ENCODE measurements at regions not wholly inside any gene's neighbourhood (a gene's known extent, or its start where the extent isn't known, plus 50 kb on each side); places are given as distances from the start of the nearest gene placed in this dataset.

DNA sequence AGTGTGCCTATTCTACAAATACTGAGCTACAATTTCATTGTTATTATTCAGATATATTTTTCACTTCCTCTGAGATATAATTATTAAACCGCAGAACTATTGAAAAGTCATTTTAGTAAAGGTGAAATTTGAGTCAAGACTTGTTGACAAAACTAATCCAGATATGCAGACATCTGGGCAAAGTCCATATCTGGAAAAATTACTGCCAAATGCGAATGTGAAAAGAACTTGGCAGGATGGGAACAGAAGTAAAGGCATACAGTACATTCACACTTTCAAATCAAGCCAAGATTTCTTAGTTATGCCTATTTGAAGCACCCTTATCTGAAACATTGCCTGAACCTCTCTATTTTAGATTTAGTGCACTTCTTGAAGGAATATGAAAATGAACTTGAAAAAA lies 923.6 kb downstream of the CCDC85A start:
- DNase-seq (ENCODE audit: low read depth): no peak
- no peak for FAIRE-seq

DNA sequence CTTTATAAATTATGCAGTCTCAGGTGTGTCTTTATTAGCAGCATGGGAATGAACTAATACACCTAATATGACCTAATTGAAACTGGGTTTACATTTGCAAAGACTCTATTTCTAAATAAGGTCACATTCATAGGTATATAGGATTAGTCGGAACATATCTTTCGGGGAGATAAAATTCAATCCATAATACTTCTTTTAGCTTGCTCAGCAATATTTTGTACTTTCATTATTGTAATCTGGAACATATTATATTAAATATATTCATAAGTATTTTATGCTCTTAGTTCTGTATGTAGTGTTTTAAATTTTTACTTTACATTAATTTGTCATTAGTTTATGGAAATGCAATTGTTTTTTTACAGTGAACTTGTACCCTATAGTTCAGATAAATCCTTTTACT lies 927.7 kb downstream of the CCDC85A start:
- no peaks in the 10 kb centered on the region for H3K36me3 ChIP-seq (ENCODE audit: control insufficient read depth, insufficient read depth, low read length)
- TF ChIP-seq, protein P1, sequence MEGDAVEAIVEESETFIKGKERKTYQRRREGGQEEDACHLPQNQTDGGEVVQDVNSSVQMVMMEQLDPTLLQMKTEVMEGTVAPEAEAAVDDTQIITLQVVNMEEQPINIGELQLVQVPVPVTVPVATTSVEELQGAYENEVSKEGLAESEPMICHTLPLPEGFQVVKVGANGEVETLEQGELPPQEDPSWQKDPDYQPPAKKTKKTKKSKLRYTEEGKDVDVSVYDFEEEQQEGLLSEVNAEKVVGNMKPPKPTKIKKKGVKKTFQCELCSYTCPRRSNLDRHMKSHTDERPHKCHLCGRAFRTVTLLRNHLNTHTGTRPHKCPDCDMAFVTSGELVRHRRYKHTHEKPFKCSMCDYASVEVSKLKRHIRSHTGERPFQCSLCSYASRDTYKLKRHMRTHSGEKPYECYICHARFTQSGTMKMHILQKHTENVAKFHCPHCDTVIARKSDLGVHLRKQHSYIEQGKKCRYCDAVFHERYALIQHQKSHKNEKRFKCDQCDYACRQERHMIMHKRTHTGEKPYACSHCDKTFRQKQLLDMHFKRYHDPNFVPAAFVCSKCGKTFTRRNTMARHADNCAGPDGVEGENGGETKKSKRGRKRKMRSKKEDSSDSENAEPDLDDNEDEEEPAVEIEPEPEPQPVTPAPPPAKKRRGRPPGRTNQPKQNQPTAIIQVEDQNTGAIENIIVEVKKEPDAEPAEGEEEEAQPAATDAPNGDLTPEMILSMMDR (IDR thresholded peaks at IDR 0.05; ENCODE audit: insufficient read depth, low read length, severe bottlenecking): no peak
- no peak for FAIRE-seq
- H3K4me3 ChIP-seq (ENCODE audit: low read depth, low read length): no peak overlapping the region
- H3K27me3 ChIP-seq (ENCODE audit: control insufficient read depth, insufficient read depth, low read length): no peaks in the 10 kb centered on the region
- no peak for DNase-seq (ENCODE audit: low read depth)

More for the DNA sequence above, 923.6 kb downstream of the CCDC85A start:
- Histone ChIP-seq H3K36me3 (ENCODE audit: control insufficient read depth, insufficient read depth, low read length) (no peaks in the 10 kb centered on the region), H3K4me3 (ENCODE audit: low read depth, low read length) (no peak overlapping the region), H3K27me3 (ENCODE audit: control insufficient read depth, insufficient read depth, low read length) (no peaks in the 10 kb centered on the region)
- TF ChIP-seq, protein P1 (IDR thresholded peaks at IDR 0.05; ENCODE audit: insufficient read depth, low read length, severe bottlenecking): no peak

DNA sequence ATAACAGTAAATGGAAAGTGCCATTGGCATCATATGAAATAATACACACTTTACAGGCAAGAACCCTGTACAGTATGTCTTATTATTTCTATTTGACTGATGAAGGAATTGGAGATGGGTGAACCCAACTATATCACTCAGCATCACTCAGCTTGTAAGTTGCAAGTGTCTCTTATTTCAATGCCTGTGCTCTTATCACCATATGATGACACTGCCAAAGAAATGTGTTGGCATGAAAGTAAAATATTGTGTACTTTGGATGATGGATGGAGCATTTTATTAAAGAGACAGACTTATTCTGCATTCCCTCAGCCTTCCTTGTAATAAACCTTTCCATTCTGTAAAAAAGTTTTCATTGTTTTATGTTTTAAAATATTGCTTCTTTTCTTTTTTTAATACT lies 927.5 kb upstream of the VRK2 start:
- H3K4me3 ChIP-seq (ENCODE audit: low read depth, low read length): no peak overlapping the region
- no peak for DNase-seq (ENCODE audit: low read depth)
- TF ChIP-seq, protein P1 (IDR thresholded peaks at IDR 0.05; ENCODE audit: insufficient read depth, low read length, severe bottlenecking): no peak
- no peaks in the 10 kb centered on the region for H3K27me3 ChIP-seq (ENCODE audit: control insufficient read depth, insufficient read depth, low read length)
- FAIRE-seq: no peak
- no peaks in the 10 kb centered on the region for H3K36me3 ChIP-seq (ENCODE audit: control insufficient read depth, insufficient read depth, low read length)

DNA sequence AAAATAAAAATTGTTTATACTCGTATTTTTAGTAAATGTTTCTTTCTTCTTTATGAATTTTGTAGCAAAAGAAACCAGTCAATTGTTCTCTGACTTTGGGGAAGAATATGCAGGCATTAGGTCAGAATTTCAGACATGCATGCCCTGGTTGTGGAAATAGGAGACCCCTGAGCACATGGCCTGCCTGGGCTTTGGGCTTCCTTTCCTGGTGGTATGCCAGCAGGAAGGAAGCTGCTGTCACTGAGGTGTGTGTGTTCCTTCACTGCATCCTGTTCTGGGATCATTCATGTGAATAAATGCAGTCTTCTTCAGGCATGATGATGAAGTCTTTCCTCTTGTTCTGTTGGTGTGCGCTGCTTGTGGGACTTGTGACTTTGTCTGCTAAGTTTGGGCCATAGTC lies 920.2 kb upstream of the VRK2 start:
- H3K27me3 ChIP-seq (ENCODE audit: control insufficient read depth, insufficient read depth, low read length): no peaks in the 10 kb centered on the region
- no peak for FAIRE-seq

DNA sequence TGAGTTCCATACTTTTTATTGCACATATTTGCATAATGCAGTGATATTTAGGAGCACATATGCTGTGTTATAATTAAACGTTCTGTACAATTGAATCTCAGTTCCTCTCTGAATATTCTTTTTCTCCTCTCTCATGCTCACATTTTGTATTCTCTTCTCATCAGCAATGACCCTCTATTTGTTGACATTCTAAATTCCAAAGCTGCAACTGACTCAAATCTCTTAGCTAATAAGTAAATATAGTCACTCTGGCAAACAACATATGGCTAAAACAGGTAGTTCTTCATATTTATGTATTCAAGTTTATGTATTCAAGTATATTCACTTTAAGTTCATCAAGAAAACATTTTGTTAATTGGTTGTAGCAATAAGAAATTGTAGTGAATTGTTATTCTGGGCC lies 907.4 kb upstream of the VRK2 start:
- Histone ChIP-seq H3K4me3 (ENCODE audit: low read depth, low read length) (no peak overlapping the region), H3K27me3 (ENCODE audit: control insufficient read depth, insufficient read depth, low read length) (no peaks in the 10 kb centered on the region), H3K36me3 (ENCODE audit: control insufficient read depth, insufficient read depth, low read length) (no peaks in the 10 kb centered on the region)
- DNase-seq (ENCODE audit: low read depth) (peak; percentile 7), FAIRE-seq (no peak)
- TF ChIP-seq, protein P1 (IDR thresholded peaks at IDR 0.05; ENCODE audit: insufficient read depth, low read length, severe bottlenecking): no peak

More for the DNA sequence above, 920.2 kb upstream of the VRK2 start:
- Histone ChIP-seq H3K4me3 (ENCODE audit: low read depth, low read length) (no peak overlapping the region), H3K36me3 (ENCODE audit: control insufficient read depth, insufficient read depth, low read length) (no peaks in the 10 kb centered on the region)
- no peak for DNase-seq (ENCODE audit: low read depth)
- TF ChIP-seq, protein P1 (IDR thresholded peaks at IDR 0.05; ENCODE audit: insufficient read depth, low read length, severe bottlenecking): no peak

DNA sequence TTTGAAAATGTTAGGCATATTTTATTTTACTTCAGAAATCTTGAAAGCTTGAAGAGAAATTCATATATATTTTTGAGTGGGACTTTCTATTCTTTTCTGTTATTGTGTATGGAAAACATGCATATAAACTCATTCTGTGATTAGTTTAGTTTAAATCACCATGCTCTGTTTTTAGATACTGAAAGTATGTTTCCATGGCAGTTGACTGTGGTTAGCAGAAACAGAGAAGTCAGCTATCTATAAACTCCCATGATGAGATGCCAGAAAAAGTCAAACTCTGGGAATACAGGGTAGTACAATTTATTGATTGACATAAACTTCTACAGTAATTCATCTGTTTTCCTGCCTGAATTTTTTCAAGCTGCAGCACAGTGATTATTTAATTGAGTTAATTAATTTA lies 905.3 kb upstream of the VRK2 start:
- Histone ChIP-seq H3K36me3 (ENCODE audit: control insufficient read depth, insufficient read depth, low read length) (no peaks in the 10 kb centered on the region), H3K4me3 (ENCODE audit: low read depth, low read length) (no peak overlapping the region), H3K27me3 (ENCODE audit: control insufficient read depth, insufficient read depth, low read length) (no peaks in the 10 kb centered on the region)
- FAIRE-seq: no peak
- TF ChIP-seq, protein P1 (IDR thresholded peaks at IDR 0.05; ENCODE audit: insufficient read depth, low read length, severe bottlenecking): no peak
- no peak for DNase-seq (ENCODE audit: low read depth)
